CD4-positive, alpha-beta T cell (primary cell): ENCODE measurements at regions not wholly inside any gene's neighbourhood (a gene's known extent, or its start where the extent isn't known, plus 50 kb on each side); places are given as distances from the start of the nearest gene placed in this dataset.
"Not testable (repeated sequence)": the region's sequence is repeated elsewhere in the genome, so short reads cannot be mapped to it uniquely, and the experiment has no call there.

Source experiments
- ATAC-seq: fragments of 200-7000 bp; cut with Tn5 transposase; one replicate; pipeline ENCODE4 v1.10.0; 2022; ENCODE audit warnings: mild to moderate bottlenecking; ENCODE audit not compliant: poor library complexity
- CTCF ChIA-PET: fragments of 350-600 bp; sonication (Branson Sonifier 250); formaldehyde crosslinking; loops from one replicate; lab custom pipeline; 2021; ENCODE audit warnings: antibody characterized with exemption, inconsistent platforms; lab: Charles Lee
- POLR2A ChIA-PET: fragments of 350-600 bp; sonication (Branson Sonifier 250); formaldehyde crosslinking; loops from one replicate; lab custom pipeline; 2021; ENCODE audit warnings: antibody characterized with exemption, inconsistent platforms; lab: Charles Lee
- DNase-seq, 14 experiments: peaks; one replicate each; pipeline ENCODE4 v3.0.0-alpha.2; 2013 to 2020; ENCODE audit warnings: mixed read lengths in 2 of 14
- H3K27ac ChIP-seq, 2 donors: one replicate each; pipeline versions ENCODE4 v1.5.1 to v1.7.0; 2013; ENCODE audit warnings: low read length in 2 of 2, low read depth in 1 of 2, mild to moderate bottlenecking in 1 of 2
- H3K27me3 ChIP-seq, 2 experiments: 1 replicate in 1 of 2; 2 replicates in 1 of 2; pipeline versions ENCODE4 v1.6.1 to v1.7.0; 2013; ENCODE audit warnings: low read length in 2 of 2, control low read depth in 1 of 2, mild to moderate bottlenecking in 1 of 2, moderate library complexity in 1 of 2; ENCODE audit not compliant: insufficient read depth in 2 of 2, control insufficient read depth in 1 of 2
- H3K36me3 ChIP-seq: one replicate; pipeline ENCODE4 v1.6.1; 2013; ENCODE audit warnings: low read length, control low read depth; ENCODE audit not compliant: insufficient read depth
- H3K4me1 ChIP-seq: one replicate; pipeline ENCODE4 v1.6.1; 2013; ENCODE audit warnings: low read length, control low read depth; ENCODE audit not compliant: insufficient read depth
- H3K4me3 ChIP-seq: one replicate; pipeline ENCODE4 v1.5.1; 2013; ENCODE audit warnings: mild to moderate bottlenecking, low read length, moderate library complexity
- H3K9me3 ChIP-seq, 2 experiments: 1 replicate in 1 of 2; 2 replicates in 1 of 2; pipeline versions ENCODE4 v1.6.1 to v1.7.0; 2013; ENCODE audit warnings: low read length in 2 of 2, mild to moderate bottlenecking in 2 of 2, control low read depth in 1 of 2, moderate library complexity in 1 of 2; ENCODE audit not compliant: control insufficient read depth in 1 of 2, insufficient read depth in 1 of 2
- H3K27ac Mint-ChIP-seq: one replicate; pipeline ENCODE4 v1.8.0; 2020; ENCODE audit warnings: mixed read lengths
- H3K27me3 Mint-ChIP-seq: one replicate; pipeline ENCODE4 v1.8.0; 2021; ENCODE audit warnings: mixed read lengths
- H3K36me3 Mint-ChIP-seq: one replicate; pipeline ENCODE4 v1.8.0; 2021; ENCODE audit warnings: low read depth, mixed read lengths
- H3K4me1 Mint-ChIP-seq: one replicate; pipeline ENCODE4 v1.8.0; 2021; ENCODE audit warnings: low read depth, mixed read lengths
- H3K4me3 Mint-ChIP-seq: one replicate; pipeline ENCODE4 v1.8.0; 2020; ENCODE audit warnings: mild to moderate bottlenecking, mixed read lengths
- H3K9me3 Mint-ChIP-seq: one replicate; pipeline ENCODE4 v1.8.0; 2020; ENCODE audit warnings: mixed read lengths
- intact Hi-C, 2 experiments: fragments of 100-400 bp; cut with DNase I in 1 of 2; cut with micrococcal nuclease in 1 of 2; formaldehyde crosslinking; loops; one replicate each; pipeline versions ENCODE4 v1.15.1 to v1.9.0; 2023 to 2025; cut with DNase I, micrococcal nuclease

DNA sequence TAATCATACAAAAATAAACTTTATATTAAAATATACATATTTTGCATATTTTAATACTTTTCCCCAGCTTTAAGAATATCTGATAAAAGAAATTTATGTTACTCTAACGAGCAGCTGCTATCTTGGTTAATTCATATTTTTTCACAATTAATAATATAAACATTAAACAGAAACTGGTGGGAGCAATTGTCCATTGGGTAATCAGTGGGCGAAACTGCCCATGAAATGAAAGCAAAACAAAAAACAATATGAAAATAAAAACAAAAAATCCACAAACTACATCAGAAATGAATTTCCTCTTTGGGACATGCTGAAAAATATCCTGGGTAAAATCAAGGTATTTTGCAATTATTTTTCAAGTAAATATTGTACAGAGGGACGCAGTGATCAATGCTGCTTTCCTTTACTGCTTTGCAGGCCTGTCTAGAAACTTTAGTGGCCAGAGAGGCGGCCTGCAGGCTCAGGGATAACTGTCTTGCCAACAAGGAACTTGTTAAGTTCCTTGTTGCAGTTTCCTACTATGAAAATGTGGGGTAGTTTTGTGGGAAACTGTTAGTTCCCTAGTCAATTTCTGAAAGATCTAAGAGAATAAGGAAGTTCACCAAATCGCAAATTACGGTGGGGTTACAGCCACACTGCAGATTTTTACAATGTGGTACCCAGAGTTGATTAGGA is 309.0 kb upstream of the PLGLB2 start:
- H3K9me3 Mint-ChIP-seq, DNase-seq, H3K4me3 ChIP-seq, H3K36me3 Mint-ChIP-seq, ATAC-seq, H3K4me3 Mint-ChIP-seq, H3K27me3 ChIP-seq, H3K27me3 Mint-ChIP-seq, H3K27ac ChIP-seq, intact Hi-C loops, CTCF ChIA-PET, H3K9me3 ChIP-seq, H3K4me1 Mint-ChIP-seq, H3K36me3 ChIP-seq, H3K27ac Mint-ChIP-seq, POLR2A ChIA-PET, H3K4me1 ChIP-seq: not testable (repeated sequence)

DNA sequence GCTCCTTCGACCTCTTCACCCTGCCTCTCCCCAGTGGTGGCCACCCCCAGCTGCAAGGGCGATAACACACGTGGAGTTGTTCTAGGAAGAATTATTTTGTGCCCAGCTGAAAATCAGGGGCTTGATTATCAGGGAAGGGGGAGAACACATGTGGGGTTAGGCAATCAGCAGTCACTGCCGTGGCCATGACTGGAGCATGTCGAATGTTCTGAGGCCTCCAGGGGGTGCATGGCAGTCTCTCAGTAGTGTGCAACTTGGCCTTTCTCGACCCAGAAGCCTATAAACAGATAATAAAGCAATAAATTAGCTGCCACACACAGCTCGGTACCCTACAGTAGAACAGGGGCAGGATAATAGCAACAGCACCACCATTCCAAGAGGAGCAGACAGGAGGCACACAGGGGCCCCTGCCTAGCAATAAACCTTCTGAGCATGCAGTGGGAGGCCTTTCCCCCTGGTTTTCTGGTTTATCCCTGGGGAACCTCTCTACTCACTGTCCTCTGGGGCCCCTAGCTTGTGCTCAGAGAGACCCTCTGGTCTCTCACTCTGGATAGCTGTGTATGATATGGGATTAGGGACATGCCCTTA is 308.2 kb upstream of the PLGLB2 start:
- H3K36me3 Mint-ChIP-seq, H3K36me3 ChIP-seq, H3K4me3 Mint-ChIP-seq, H3K9me3 Mint-ChIP-seq, ATAC-seq, H3K27me3 Mint-ChIP-seq, intact Hi-C loops, H3K27me3 ChIP-seq, H3K4me1 ChIP-seq, DNase-seq, CTCF ChIA-PET, H3K27ac Mint-ChIP-seq, H3K4me1 Mint-ChIP-seq, H3K9me3 ChIP-seq, H3K27ac ChIP-seq, H3K4me3 ChIP-seq, POLR2A ChIA-PET: not testable (repeated sequence)

DNA sequence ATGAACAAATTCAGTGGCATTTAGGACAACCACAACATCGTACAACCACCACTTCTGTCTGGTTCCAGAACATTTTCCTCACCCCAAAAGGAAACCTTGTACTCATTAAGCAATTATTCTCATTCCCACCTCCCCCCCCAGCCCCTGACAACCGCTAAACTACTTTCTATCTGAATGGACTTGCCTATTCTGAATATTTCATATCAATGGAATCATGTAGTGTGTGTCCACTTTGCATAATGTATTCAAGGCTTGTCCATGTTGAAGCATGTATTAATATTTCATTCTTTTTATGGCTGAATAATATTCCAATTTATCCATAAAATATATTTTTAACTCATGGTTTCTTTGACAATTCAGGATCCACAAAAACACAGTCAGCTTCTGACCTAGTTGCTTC is 307.2 kb upstream of the PLGLB2 start:
- not testable (repeated sequence) for H3K4me1 ChIP-seq, H3K36me3 Mint-ChIP-seq, H3K4me3 ChIP-seq

DNA sequence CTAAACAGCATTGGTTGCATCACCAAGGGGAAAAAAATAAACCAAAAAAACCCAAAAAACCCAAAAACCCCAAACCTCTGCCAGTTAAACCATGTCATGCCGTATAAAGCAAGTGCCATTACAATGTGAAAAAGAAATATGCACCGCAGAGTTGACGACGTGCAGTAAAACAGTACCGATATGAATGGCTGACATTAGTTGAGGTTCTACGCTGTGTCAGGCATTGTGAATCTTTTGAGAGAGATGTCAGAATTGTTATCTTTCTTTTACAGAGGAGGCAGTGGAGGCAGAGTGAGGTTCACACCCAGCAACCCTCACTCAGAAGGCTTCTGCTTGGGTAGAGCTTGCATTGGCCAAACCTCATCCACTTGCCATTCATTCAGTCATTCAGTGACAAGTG is 306.5 kb upstream of the PLGLB2 start:
- H3K36me3 Mint-ChIP-seq, H3K4me1 Mint-ChIP-seq, H3K36me3 ChIP-seq, H3K9me3 ChIP-seq, POLR2A ChIA-PET, H3K9me3 Mint-ChIP-seq, H3K27ac Mint-ChIP-seq, H3K27me3 Mint-ChIP-seq, H3K4me3 ChIP-seq, H3K27me3 ChIP-seq, CTCF ChIA-PET, H3K4me1 ChIP-seq, H3K4me3 Mint-ChIP-seq, H3K27ac ChIP-seq, ATAC-seq, DNase-seq, intact Hi-C loops: not testable (repeated sequence)

More for the DNA sequence above, 307.2 kb upstream of the PLGLB2 start:
- H3K4me3 Mint-ChIP-seq, DNase-seq, H3K27ac ChIP-seq, ATAC-seq, H3K27ac Mint-ChIP-seq, intact Hi-C loops, POLR2A ChIA-PET, H3K27me3 Mint-ChIP-seq, H3K9me3 Mint-ChIP-seq, CTCF ChIA-PET, H3K4me1 Mint-ChIP-seq, H3K27me3 ChIP-seq, H3K9me3 ChIP-seq, H3K36me3 ChIP-seq: not testable (repeated sequence)

DNA sequence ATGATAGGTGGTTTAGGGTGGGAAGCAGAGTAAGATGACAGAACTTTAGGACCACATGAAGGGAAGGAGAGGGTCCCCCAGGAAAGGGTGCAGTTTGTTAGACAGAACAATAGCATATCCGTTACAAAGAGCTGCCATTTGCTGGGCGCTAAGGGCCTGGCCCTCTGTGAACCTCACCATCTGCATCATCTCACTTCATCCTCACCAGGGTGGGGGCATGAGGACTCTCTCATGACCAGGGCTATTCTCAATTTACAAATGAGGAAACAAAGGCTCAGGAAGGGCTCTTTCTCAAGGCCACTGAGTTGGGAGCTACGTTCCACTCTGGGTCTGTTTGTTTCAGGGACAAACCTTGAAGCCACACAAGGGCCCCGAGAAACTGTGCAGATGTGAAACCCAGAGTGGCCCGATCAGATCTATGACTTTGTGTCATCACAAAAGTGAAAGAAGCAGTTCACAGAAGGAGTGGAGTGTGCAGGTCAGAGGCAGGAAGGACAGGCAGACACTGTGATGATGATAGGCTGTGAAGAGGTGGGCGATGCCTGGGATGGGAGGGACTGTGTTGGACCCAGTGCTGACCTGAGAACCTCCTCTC is 304.8 kb upstream of the PLGLB2 start:
- CTCF ChIA-PET, H3K4me1 ChIP-seq, H3K4me3 Mint-ChIP-seq, POLR2A ChIA-PET, H3K4me3 ChIP-seq, H3K9me3 Mint-ChIP-seq, H3K36me3 Mint-ChIP-seq, H3K27ac Mint-ChIP-seq, H3K27ac ChIP-seq, H3K9me3 ChIP-seq, H3K27me3 Mint-ChIP-seq, H3K36me3 ChIP-seq, H3K4me1 Mint-ChIP-seq, intact Hi-C loops, H3K27me3 ChIP-seq, ATAC-seq: not testable (repeated sequence)
- peak in 1 of 14 experiments; percentile 33 for DNase-seq

DNA sequence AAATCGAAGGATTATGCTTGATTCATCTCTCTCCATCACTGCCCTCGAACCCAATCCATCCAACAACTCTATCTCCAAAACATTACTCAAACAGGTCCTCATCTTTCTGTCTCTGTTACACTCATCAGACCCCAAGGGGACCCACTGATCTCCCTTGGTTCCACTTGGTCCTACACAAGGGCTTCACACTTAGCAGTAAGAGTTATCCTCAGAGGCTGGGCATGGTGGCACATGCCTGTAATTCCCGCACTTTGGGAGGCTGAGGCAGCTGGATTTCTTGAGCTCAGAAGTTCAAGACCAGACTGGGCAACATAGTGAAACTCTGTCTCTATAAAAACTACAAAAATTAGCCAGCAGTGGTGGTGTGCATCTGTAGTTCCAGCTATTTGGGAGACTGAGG is 302.9 kb upstream of the PLGLB2 start:
- H3K36me3 ChIP-seq, H3K4me3 Mint-ChIP-seq, CTCF ChIA-PET, H3K27me3 Mint-ChIP-seq, POLR2A ChIA-PET, H3K27me3 ChIP-seq, H3K27ac ChIP-seq, H3K27ac Mint-ChIP-seq, ATAC-seq, H3K4me1 ChIP-seq, H3K9me3 ChIP-seq, H3K36me3 Mint-ChIP-seq, H3K9me3 Mint-ChIP-seq, intact Hi-C loops, H3K4me1 Mint-ChIP-seq, DNase-seq, H3K4me3 ChIP-seq: not testable (repeated sequence)

DNA sequence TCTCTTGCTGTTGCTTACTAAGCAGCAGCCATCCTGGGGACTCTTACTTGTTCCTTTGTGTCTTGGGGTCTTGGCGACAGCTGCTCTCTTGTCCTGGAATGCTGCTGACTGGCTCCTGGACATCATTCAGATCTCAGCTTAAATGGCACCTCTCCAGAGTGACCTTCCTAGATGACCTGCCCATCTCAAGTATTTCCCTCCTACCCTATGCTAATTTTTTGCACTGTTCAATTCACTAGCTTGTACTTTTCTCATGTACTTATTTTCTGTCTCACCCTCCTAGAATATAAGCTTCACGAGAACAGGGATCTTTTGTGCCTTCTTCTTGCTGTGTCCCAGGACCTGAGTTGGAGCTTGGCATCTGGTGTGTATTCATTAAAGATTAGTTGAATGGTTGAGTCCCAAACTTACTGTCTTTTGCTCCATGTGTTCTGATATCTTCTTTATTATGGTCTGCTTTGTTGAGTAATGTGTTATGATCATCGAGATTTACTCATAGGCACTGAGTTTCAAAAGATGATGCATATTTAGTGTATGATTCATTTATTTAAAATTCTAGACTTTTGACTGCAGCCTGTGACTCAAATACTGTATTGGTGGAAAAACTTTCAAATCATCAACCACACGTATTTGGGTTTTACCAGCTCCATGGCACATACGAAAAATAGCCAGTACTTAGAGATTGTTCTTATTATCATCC is 302.1 kb upstream of the PLGLB2 start:
- DNase-seq, ATAC-seq, H3K4me3 Mint-ChIP-seq, H3K4me1 Mint-ChIP-seq, CTCF ChIA-PET, intact Hi-C loops, H3K9me3 Mint-ChIP-seq, H3K4me3 ChIP-seq, H3K27ac ChIP-seq, H3K27me3 Mint-ChIP-seq, H3K9me3 ChIP-seq, H3K27ac Mint-ChIP-seq, H3K4me1 ChIP-seq, H3K27me3 ChIP-seq, POLR2A ChIA-PET, H3K36me3 ChIP-seq, H3K36me3 Mint-ChIP-seq: not testable (repeated sequence)
